NCI-H524 treated with DMSO at 0.1 percent for 48 hours (cell line): ENCODE measurements at regions not wholly inside any gene's neighbourhood (a gene's known extent, or its start where the extent isn't known, plus 50 kb on each side); places are given as distances from the start of the nearest gene placed in this dataset.

Experiments used
- DNase-seq: peaks from one replicate; lab custom pipeline; 2025; lab: John Stamatoyannopoulos, UW

GRCh38 chr5:147037515-147038205 lies 159.1 kb upstream of the PPP2R2B start:
- no peak for DNase-seq

- no peak for DNase-seq
These were observed 162.3 kb upstream of the PPP2R2B start for GRCh38 chr5:147040856-147041255.

GRCh38 chr5:147044572-147045273 lies 166.2 kb upstream of the PPP2R2B start:
- no peak for DNase-seq

GRCh38 chr5:147045290-147045689 lies 166.7 kb upstream of the PPP2R2B start:
- no peak for DNase-seq

- DNase-seq = no peak
These were observed 167.7 kb upstream of the PPP2R2B start for GRCh38 chr5:147046281-147046680.

GRCh38 chr5:147046894-147047293 lies 168.3 kb upstream of the PPP2R2B start:
- no peak for DNase-seq

GRCh38 chr5:147049764-147050163 lies 171.2 kb upstream of the PPP2R2B start:
- no peak for DNase-seq

- DNase-seq = no peak
These were observed 171.6 kb upstream of the PPP2R2B start for GRCh38 chr5:147050172-147050571.

- DNase-seq = no peak
These were observed 172.6 kb upstream of the PPP2R2B start for GRCh38 chr5:147051193-147051592.

GRCh38 chr5:147052519-147052918 lies 174.0 kb upstream of the PPP2R2B start:
- no peak for DNase-seq

GRCh38 chr5:147055089-147055826 lies 176.7 kb upstream of the PPP2R2B start:
- no peak for DNase-seq

- DNase-seq = no peak
These were observed 177.5 kb upstream of the PPP2R2B start for GRCh38 chr5:147055850-147056566.

- DNase-seq = no peak
These were observed 177.8 kb upstream of the STK32A start for GRCh38 chr5:147057051-147057450.

GRCh38 chr5:147061431-147061830 lies 173.4 kb upstream of the STK32A start:
- no peak for DNase-seq

- DNase-seq = no peak
These were observed 172.4 kb upstream of the STK32A start for GRCh38 chr5:147062427-147062826.

GRCh38 chr5:147063943-147064342 lies 170.9 kb upstream of the STK32A start:
- no peak for DNase-seq

- DNase-seq = no peak
These were observed 169.8 kb upstream of the STK32A start for GRCh38 chr5:147065071-147065470.

GRCh38 chr5:147068998-147069397 lies 165.8 kb upstream of the STK32A start:
- DNase-seq = no peak

- no peak for DNase-seq
These were observed 162.2 kb upstream of the STK32A start for GRCh38 chr5:147072622-147073021.

GRCh38 chr5:147073098-147073497 lies 161.7 kb upstream of the STK32A start:
- no peak for DNase-seq

GRCh38 chr5:147075187-147075586 lies 159.6 kb upstream of the STK32A start:
- DNase-seq = no peak

- DNase-seq = no peak
These were observed 154.4 kb upstream of the STK32A start for GRCh38 chr5:147080391-147080790.
